ENCODE measurements at regions not wholly inside any gene's neighbourhood (a gene's known extent, or its start where the extent isn't known, plus 50 kb on each side); places are given as distances from the start of the nearest gene placed in this dataset.

DNA sequence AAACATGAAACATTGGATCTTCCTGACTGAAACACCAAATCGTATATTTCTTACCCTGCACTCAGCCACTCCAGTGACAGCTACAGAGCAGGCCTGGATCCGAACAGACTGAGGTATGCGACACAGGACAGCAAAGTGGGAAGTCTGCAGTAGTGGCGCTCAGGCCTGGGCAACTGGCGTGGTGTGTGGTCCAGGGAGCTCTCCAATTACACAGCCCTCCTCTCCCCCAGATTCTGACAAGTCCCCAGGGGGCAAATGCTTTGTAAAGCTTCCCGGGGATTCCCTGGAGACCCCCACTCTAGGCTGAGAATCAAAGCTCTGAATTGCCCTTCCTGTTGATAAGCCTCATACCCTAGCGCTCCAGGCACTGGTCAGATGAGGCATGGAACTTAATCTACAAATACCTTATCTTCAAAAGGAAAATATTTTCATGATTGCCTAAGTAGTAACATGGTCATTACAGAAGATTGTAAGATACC is 104.8 kb upstream of the ERCC6L2 start:
- TF ChIP-seq CTCF (conservative IDR thresholded peaks at IDR 0.05) (no peak), ZFX (IDR thresholded peaks at IDR 0.05) (no peak)

Data from C4-2B (cell line).